ENCODE measurements at regions not wholly inside any gene's neighbourhood (a gene's known extent, or its start where the extent isn't known, plus 50 kb on each side); places are given as distances from the start of the nearest gene placed in this dataset.
"Not testable (repeated sequence)": the region's sequence is repeated elsewhere in the genome, so short reads cannot be mapped to it uniquely, and the experiment has no call there.

DNA sequence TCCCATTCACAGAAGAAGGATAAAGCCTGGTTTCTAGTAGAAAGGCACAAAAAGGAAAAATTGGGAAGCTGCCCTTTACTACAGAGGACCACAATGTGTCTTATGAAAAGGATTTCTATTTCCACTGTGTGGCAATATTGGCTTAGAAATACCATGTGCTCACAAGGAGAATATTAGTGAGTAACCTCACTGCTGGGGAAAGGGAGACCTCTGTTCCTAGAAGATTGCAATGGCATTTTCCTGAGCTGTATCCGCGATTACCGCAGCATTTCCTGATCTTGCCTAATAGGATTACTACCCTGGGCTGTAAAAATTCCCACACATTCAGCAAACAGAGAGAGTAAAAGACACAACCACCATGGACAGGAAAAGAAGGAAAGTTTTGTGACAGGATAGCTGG lies 308.8 kb upstream of the TECRL start:
- peak; percentile 33 for DNase-seq

DNA sequence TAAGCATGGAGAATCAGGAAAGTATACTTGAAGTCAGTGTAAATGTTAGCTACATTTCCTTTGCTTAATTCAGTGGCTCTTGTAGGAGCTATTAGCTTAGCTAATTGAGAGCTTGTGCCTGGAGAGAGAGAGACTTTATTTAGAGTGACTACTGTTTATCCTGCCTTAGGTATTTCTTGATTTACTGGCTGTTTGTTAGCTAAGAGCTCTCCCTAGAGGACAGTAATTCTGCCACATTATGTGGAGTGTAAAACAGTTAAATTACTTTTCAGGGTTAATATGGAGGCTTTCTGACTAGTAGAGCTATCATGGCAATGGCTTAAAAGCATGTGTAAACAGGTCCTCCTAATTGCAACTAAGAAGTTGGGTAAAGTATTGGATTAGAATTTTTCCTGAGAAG lies 306.5 kb upstream of the TECRL start:
- DNase-seq, result peak; percentile 75

DNA sequence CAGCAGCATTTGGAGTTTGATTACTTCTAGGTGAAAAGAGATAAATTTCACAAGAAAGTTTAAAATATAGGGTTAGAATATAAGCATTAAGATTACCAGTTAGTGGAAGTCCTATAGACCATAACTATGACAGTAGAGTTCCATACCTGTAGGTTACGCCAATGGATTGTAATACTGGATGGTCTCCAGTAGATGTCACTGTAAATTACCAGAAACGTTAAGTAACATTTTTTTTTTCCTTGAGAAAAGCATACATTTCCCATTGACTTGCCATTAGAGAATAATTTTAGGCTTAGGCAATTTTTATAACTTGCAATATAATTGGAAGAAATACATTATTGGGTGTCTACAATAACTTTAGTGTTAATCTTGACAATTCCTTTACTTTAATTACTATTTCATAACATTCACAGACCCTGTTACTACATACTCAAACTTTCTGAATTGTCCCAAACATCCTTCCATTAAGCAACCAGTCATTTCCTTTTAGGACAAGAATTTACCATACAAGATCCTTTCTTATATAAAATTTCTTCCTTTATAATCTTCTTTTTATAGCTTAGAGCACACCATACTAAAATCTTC lies 304.1 kb upstream of the TECRL start:
- DNase-seq, result peak; percentile 49

DNA sequence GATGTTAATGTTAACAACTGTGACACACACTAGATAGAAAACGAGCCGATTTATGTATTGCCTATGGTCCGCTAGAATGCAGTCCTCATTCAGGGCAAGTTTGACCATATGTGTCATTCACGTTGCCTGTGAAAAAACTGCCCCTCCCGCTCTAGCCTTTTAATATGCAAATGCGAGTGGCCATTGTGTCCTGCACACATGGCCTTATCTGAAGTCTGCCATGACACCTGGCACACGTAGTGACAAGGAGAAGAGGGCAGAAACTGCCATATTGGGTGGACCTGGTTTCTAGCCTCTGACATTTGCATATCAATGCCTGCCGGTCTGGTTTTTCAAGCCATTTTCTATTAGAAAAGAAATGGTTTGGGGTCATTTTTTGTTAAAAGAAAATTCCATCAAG lies 303.3 kb upstream of the TECRL start:
- DNase-seq, result no peak

DNA sequence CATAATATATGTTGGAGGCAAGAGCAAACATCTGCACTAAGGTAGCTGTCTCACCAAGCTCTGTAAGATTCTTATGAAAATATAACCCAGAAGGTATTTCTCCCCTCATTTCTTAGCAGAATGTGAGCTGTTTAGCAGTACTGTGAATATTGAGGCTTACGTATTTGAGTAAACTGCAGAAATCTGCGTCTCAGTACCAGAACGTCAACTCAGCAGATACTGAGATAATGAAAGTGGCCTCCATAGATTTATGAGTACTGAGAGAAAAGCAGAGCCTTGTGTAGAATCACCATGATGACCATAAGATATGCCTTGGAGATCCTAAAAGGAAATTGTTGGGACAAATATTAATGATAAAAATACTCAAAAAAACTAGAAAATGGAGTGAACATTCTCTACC lies 296.7 kb upstream of the TECRL start:
- DNase-seq, result no peak

DNA sequence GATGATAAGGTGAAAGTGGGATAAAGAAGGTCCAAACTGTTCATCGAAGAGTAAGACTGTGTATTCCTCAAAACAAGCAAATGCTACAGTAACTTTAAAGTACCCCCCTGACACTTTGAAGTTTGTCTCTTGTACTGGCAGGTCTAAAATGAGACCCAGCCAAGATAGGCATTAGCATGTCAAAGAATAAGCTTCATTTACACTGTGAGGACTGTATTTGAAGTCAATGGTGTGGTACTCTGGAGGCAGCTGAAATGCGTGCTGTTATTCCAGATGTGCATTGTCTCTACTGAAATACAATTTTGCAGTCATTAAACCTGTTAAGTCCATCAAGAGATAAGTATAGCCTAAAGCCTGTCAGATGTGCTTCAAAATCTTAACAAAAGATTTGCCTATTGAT lies 288.9 kb upstream of the TECRL start:
- no peak for DNase-seq

DNA sequence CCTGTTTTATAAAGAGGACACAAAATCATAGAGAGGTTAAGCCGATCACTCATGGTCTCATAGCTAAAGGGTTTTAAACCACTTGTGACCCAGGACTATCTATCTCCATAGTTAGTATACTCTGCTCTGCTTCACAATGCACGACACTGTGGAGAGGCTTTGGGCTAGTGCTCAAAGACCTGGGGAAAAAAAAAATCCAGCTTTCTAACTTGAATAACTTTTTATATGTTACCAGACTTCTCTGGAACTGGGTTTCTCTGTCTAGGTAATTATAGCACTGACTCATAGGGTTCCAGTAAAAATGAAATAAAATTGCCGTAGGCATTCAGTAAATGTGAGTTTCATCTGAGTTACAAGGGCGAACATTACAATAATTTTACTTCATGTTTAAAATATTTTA lies 273.7 kb upstream of the TECRL start:
- no peak for DNase-seq

DNA sequence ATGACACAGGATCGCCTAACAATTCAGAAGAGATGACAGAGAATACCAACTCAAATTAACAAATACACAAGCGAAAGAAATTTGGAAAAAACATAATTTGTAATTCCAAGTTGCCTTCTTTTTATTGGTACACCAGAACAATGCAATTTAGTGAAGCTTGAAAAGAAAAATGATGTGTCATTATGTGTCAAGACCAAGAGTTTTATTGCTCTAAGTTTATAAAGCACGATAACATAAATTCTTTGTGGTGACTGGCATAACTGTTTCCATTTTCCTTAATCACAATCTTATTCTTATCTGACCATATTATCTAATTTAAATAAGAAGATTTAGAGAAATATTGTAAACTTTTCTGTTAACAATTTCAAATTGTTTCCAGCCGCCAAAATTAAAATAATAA lies 273.2 kb upstream of the TECRL start:
- DNase-seq, result no peak

DNA sequence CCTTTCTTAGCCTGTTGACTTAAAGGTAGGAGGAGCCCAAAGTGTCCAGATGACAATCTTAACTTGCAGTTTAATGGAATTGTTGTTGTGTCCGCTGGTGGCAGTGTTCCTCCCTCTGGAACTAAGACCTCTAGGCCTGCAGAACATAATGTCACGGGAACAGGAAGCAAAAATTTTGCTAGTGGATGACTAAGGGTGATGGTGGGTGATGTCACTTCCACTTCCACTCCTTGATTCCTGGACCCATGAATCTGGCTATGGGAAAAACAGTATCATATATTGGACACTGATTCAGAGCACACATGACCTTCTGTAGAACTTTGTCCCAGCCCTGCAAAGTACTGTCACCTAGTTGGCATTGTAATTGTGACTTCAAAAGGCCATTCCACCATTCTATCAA lies 263.9 kb upstream of the TECRL start:
- DNase-seq, result not testable (repeated sequence)

DNA sequence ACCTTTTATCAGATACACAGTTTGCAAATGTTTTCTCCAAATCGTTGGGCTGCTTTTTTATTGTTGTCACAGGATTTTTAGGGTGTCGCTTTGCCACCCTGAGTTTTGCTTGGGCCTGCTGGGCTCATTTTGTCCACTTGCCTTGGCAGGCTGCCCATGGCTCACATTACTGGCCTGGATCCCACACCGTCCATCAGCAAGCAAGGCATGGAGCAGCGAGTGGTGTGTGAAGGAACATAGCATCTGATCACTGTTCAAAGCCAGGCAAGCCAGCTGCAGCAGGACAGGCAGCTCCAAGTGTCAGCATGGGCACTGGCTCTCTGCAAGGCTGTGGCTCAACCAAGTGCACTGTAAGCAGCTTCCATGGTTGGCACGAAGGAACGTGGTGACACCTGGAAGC lies 261.4 kb upstream of the TECRL start:
- peak; percentile 6 for DNase-seq

DNA sequence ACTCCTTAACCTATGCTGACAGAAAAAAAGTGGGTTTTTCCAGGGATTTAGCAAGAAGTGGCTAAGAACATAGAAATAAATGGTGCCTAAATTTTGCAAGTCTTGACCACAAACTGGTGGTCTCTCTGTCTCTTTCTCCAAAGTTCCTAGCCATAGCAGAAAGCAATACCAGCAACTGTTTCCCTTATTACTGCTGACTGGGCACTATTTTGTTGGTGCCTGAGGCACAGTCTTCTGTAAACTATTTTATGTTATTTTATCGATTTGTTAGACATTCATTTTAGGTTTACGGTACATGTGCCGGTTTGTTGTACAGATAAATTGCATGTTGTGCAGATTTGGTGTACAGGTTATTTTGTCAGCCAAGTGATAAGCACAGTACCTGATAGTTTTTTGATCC lies 234.6 kb upstream of the TECRL start:
- DNase-seq, result no peak

DNA sequence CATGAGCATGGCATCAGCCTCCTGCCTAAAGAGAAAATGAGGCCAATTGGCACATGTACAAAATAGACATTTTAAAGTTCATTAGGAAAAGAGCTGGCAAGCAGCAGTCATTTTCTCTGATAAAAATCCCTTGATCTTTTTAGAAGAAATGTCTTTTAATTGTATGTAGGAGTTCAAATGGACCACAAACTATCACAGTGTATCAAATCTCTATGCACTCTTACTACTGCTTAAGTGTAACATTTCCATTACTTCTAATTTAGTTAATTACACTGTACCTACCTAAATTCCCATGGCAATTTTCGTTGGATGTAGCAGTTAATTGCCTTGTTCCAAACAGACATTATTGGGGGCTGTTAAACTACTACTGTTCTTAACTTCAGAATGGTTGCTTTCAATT lies 233.7 kb upstream of the TECRL start:
- peak; percentile 58 for DNase-seq

DNA sequence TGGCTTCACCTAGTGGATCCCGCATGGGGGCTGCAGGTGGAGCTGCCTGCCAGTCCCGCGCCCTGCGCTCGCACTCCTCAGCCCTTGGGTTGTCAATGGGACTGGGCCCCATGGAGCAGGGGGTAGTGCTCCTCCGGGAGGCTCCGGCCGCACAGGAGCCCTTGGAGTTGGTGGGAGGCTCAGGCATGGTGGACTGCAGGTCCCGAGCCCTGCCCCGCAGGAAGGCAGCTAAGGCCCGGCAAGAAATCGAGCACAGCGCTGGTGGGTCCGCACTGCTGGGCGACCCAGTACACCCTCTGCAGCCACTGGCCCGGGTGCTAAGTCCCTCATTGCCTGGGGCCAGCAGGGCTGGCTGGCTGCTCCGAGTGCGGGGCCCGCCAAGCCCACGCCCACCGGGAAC lies 231.2 kb upstream of the TECRL start:
- DNase-seq, result not testable (repeated sequence)

DNA sequence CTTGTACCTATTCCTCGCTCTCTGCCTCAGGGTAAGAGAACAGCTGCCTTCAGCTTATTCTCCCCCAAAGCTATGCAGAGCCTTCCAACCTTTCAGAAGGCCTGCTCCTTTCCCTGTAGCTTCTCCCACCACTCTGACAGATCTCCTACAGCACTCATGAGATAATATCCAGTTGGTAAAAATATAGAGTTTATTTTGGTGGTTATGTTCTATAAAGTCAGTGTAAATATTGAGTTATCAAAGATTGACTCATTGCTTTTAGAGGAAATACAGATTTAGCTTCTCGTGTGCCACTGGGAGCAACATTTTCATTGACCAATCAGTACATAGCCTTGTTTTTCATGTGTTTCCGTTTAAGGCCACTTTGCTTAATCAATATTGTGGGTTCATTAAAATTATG lies 216.2 kb upstream of the TECRL start:
- peak; percentile 45 for DNase-seq

DNA sequence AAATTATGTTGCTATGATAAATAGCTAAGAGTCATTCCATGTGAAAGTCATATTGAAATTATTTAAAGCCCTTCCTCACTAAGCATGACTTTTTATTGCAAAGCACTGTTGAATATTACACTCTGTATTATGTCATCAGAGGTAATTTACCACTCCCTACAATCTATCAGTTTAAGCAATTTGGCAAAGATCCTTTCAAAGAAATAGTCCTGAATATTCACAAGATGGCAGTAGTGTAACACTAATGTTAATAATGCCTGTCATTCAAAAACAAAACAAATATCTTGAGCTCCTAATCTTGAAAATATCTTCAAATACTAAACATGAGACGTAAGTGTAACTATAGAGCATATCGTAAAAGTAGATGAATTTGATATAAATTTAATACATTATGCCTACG lies 208.6 kb upstream of the TECRL start:
- peak; percentile 70 for DNase-seq

DNA sequence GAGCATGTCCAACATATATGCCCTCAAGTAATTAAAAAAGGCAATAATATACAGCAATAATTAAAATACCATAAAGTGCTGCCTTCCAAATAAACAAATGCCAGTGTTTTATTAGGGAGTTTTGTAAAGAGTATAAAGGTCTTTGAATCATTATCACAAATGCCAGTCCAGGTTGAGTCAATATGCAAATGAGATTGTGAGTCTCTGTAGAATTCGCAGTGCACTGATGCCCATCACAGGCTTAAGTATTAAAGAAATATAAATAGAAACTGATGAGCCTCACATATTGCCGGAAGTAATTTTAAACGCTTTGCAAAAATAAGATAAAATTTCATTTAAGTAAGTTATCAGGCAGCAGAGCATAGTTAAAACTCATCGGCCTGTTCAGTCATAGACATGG lies 205.0 kb upstream of the TECRL start:
- peak; percentile 52 for DNase-seq

DNA sequence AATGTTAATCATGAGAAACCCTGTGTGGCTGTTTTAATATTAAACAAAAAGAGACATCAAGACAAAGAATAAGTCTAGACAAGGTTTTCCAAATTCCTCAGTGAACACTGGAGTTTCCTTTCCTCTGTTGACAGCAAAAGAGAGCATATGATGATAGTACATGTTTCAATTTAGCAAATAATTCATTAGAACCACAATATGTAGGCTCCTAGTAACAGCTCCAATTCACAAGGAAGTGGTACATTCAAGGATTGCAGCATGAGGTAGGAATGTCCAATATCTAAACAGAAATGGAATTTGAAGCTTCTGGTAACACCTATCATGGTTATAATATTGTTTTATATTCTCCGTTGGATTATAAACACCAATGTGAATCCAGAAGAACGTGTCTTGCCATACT lies 203.8 kb upstream of the TECRL start:
- DNase-seq, result no peak

DNA sequence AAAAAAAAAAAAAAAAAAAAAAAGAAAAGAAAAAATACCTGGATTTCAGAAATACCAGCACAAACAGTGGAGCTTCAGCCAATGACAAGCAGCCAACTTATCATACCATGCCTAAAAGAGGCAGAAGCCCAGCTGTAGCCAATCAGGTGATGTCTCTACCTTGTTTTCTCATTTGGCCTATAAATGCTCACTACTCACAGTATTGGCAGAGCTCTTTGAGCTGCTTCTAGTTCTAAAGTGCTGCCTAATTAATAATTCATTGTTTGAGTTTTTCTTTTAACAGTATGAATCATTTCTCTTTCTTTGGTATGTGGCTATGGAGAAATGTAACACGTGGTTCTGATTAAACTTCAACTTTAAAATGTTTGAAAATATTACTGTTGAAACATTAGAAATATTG lies 188.8 kb upstream of the TECRL start:
- peak; percentile 2 for DNase-seq

DNA sequence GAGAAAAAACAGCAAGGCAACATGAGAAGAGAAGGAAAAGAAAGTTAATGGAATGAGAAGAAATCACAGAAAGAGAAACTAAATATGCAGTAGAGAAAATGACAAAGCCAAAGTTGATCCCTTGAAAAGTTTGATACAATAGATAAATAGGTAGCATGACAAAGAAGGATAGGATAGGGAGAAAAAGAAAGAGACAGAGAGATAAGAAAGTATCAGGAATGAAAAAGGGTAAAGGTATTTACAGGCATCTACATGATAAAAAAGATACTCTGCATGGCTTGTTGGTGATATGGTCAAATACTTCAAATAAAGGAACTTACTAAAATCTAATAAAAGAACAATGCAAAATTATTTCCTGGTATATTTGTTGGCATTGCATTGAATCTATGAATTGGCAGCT lies 185.5 kb upstream of the TECRL start:
- no peak for DNase-seq

DNA sequence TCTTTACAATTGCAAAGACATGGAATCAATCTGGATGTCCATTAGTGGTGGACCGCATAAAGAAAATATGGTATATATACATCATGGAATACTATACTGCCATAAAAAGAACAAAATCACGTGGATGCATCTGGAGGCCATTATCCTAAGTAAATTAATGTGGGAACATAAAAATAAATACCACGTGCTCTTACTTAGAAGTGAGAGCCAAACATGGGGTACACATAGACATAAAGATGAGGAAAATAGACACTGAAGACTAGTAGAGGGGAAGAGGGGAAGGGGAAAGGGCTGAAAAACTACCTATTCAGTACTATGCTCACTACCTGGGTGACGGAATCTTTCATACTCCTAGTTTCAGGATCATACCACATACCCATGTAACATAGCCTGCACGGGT lies 179.3 kb upstream of the TECRL start:
- DNase-seq, result no peak

DNA sequence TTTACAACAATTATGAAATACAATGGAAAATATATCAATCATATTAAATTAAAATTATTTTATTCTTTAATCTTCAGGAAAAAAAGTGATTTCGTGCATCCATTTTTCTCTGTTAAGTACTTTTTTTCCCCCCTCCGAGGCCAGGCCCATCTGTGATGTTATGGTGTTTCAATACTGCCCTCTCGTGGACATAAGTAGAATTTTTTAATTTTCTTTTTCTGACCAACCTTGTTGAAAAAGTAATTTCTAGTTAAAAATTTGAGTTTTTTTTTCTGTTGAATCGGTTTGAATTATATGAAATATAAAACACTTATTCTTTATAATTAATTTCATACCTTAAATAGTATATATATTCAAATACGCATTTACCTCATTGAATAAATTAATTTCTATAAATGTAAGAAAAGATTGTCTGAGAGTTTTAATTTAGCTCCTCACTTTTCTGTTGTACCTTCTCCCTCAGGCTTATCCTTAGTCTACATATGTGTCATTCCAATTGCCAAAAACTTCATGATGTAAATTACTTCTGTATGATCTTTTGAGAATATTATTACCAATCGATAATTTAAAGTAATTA lies 175.8 kb upstream of the TECRL start:
- peak; percentile 69 for DNase-seq

DNA sequence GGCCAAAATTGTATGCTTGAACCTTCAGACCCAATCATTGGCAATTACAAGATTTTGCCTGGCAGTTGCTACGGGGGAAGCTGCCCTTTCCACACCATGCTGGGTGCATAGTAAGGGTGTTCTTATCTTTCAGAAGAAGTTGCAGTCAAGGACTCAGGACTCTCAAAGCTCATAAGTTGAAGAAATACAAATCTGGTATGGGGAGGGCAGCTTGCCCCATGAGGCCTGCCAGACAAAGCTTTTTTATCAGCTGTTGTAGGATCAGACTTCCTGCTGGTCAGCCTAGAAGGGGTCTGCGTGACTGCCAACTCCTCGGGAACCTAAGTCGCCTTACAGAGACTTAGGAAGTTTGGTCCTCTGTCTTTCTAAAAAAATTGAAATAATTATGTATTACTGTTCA lies 174.9 kb upstream of the TECRL start:
- DNase-seq, result no peak

DNA sequence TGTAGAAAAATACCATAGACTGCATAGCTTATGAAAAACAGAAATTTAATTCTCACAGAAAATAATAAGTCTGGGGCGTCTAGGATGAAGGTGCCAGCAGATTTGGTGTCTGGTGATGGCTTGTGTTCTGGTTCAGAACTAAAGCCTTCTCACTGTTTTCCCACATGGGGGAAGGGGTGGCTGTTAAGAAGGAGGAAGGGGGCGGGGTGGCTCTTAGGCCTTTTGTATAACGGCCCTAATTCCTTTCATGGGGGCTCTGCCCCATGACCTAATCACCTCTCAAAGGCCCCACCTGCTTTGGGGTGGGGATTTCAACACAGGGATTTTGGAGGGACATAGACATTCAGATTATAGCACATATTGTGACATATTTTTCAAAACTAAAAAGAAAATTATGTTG lies 173.2 kb upstream of the TECRL start:
- DNase-seq, result no peak

DNA sequence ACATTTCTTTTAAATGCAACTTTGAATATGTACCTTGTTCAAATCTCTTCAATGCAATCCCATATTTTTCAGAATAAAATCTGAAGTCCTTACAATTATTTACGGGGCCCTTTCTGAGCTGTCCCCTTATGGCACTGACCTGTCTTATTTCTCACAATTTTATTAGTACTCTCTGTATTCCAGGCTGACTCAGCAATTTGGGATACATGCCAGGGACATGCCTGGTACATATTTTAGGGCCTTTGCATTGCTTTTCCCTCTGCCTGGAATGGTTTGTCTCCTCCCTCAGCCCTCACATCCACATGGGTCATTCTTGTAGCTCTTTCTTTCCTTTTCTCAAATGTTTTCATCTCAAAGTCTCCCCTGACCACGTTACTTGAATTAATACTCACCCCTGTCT lies 172.2 kb upstream of the TECRL start:
- DNase-seq, result no peak

DNA sequence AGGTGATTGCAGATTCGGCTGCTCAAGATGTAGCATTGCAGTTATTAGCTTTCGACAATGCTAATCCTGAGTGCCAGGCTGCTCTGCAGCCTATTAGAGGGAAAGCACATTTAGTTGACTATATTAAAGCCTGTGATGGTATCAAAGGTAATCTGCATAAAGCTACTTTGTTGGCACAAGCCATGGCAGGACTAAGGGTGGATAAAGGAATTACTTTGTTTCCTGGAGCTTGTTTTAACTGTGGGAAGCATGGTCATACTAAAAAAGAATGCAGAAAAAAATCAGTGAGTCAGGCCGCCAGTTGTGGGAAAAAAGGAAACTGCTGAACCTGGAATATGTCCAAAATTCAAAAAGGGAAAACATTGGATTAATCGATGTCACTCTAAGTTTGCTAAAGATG lies 154.9 kb upstream of the TECRL start:
- no peak for DNase-seq

DNA sequence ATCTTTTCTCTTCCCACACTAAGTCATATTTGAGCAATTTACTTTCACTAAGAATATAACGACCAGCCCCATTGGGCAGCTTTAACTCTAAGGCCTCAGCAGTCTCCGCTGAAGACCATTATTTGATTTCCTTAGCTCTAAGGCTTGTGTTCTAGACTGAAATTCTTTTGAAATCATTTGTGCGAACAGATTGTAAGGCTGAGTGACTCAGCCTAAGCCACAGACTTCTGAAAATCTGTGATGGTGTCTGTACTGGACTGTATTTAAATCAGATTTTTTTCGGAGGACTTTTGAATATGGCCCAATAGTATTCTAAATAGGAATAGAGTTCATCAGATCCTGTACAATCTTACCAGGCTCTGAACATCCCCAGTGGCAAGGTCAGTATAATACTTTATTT lies 150.3 kb upstream of the TECRL start:
- DNase-seq, result no peak

Measured in NCI-H69 (cell line).